Inflammatory macrophage treated with lipopolysaccharide for 4 hours (primary cell): ENCODE measurements at regions not wholly inside any gene's neighbourhood (a gene's known extent, or its start where the extent isn't known, plus 50 kb on each side); places are given as distances from the start of the nearest gene placed in this dataset.
A peak's percentile ranks its signal among the peaks of the same experiment; 100 is the strongest.

Source experiments
- DNase-seq: peaks from one replicate; pipeline ENCODE4 v3.0.0-alpha.2; 2020

GRCh38 chr20:58087562-58087858 is 140.9 kb downstream of the ANKRD60 start:
- DNase-seq, result no peak

GRCh38 chr20:58086763-58087561 is 141.5 kb downstream of the ANKRD60 start:
- DNase-seq, result peak; percentile 29

GRCh38 chr20:58084966-58085365 is 143.5 kb downstream of the ANKRD60 start:
- no peak for DNase-seq

GRCh38 chr20:58084566-58084965 is 143.9 kb downstream of the ANKRD60 start:
- DNase-seq, result no peak

GRCh38 chr20:58081846-58082245 is 146.6 kb downstream of the ANKRD60 start:
- no peak for DNase-seq

GRCh38 chr20:58078741-58079522 is 149.5 kb downstream of the ANKRD60 start:
- no peak for DNase-seq

- DNase-seq, result no peak
These were observed 151.2 kb downstream of the ANKRD60 start for GRCh38 chr20:58077282-58077681.

GRCh38 chr20:58076405-58076804 is 152.0 kb downstream of the ANKRD60 start:
- no peak for DNase-seq

- no peak for DNase-seq
These were observed 152.7 kb downstream of the ANKRD60 start for GRCh38 chr20:58075586-58076345.

GRCh38 chr20:58073945-58074856 is 154.3 kb downstream of the ANKRD60 start:
- DNase-seq, result no peak

GRCh38 chr20:58072695-58073671 is 155.5 kb downstream of the ANKRD60 start:
- no peak for DNase-seq

- DNase-seq, result no peak
These were observed 156.5 kb downstream of the ANKRD60 start for GRCh38 chr20:58071991-58072390.

- no peak for DNase-seq
These were observed 157.2 kb downstream of the ANKRD60 start for GRCh38 chr20:58071298-58071697.

- DNase-seq, result no peak
These were observed 157.7 kb downstream of the ANKRD60 start for GRCh38 chr20:58070664-58071196.

- DNase-seq, result no peak
These were observed 158.4 kb downstream of the ANKRD60 start for GRCh38 chr20:58069796-58070663.

- no peak for DNase-seq
These were observed 159.2 kb downstream of the ANKRD60 start for GRCh38 chr20:58069207-58069606.

- DNase-seq, result no peak
These were observed 162.7 kb downstream of the ANKRD60 start for GRCh38 chr20:58065508-58066361.

GRCh38 chr20:58064411-58065010 is 163.9 kb downstream of the ANKRD60 start:
- DNase-seq, result no peak

GRCh38 chr20:58059260-58059544 is 169.3 kb downstream of the ANKRD60 start:
- DNase-seq, result no peak
